Liver (tissue), 7 donors: ENCODE measurements at regions not wholly inside any gene's neighbourhood (a gene's known extent, or its start where the extent isn't known, plus 50 kb on each side); places are given as distances from the start of the nearest gene placed in this dataset.

Source experiments
- DNase-seq: peaks from one replicate; pipeline ENCODE4 v3.0.0-alpha.2; 2017; ENCODE audit warnings: low spot score
- H3K27ac ChIP-seq, 2 donors: one replicate each; pipeline ENCODE4 v1.7.0; 2013; ENCODE audit warnings: inconsistent platforms in 2 of 2, low read length in 2 of 2, control low read depth in 1 of 2, low read depth in 1 of 2, mild to moderate bottlenecking in 1 of 2
- H3K27me3 ChIP-seq, 4 donors: one replicate each; pipeline versions ENCODE4 v1.6.1 to v1.7.0; 2013; ENCODE audit warnings: low read length in 3 of 4, inconsistent platforms in 1 of 4, mild to moderate bottlenecking in 1 of 4, moderate library complexity in 1 of 4; ENCODE audit not compliant: control insufficient read depth in 4 of 4, insufficient read depth in 4 of 4
- H3K36me3 ChIP-seq, 4 donors: one replicate each; pipeline versions ENCODE4 v1.6.1 to v1.7.0; 2013; ENCODE audit warnings: low read length in 3 of 4, mild to moderate bottlenecking in 3 of 4, low read depth in 1 of 4, moderate library complexity in 1 of 4; ENCODE audit not compliant: control insufficient read depth in 4 of 4, insufficient read depth in 3 of 4
- H3K4me1 ChIP-seq, 4 donors: one replicate each; pipeline versions ENCODE4 v1.6.1 to v1.7.0; 2013; ENCODE audit warnings: low read length in 3 of 4, mild to moderate bottlenecking in 3 of 4, moderate library complexity in 1 of 4; ENCODE audit not compliant: control insufficient read depth in 4 of 4, insufficient read depth in 4 of 4
- H3K4me3 ChIP-seq, 3 donors: one replicate each; pipeline versions ENCODE4 v1.6.1 to v1.7.0; 2013; ENCODE audit warnings: low read length in 3 of 3, control low read depth in 1 of 3, low read depth in 1 of 3, mild to moderate bottlenecking in 1 of 3
- H3K9ac ChIP-seq, 2 donors: one replicate each; pipeline ENCODE4 v1.7.0; 2013; ENCODE audit warnings: low read length in 2 of 2, mild to moderate bottlenecking in 2 of 2, moderate library complexity in 2 of 2, control low read depth in 1 of 2, low read depth in 1 of 2
- H3K9me3 ChIP-seq, 4 donors: one replicate each; pipeline versions ENCODE4 v1.6.1 to v1.7.0; 2013; ENCODE audit warnings: low read length in 3 of 4; ENCODE audit not compliant: control insufficient read depth in 4 of 4
- ATF3 ChIP-seq: IDR thresholded peaks from 2 replicates; pipeline ENCODE4 v1.6.1; 2016; ENCODE audit warnings: antibody characterized with exemption
- FOXA1 ChIP-seq: IDR thresholded peaks from 2 replicates; pipeline ENCODE4 v1.6.1; 2016; ENCODE audit warnings: antibody characterized with exemption
- FOXA2 ChIP-seq: IDR thresholded peaks from 2 replicates; pipeline ENCODE4 v1.6.1; 2016; ENCODE audit warnings: antibody characterized with exemption
- GABPA ChIP-seq, 2 donors: IDR thresholded peaks in 1 of 2; conservative IDR thresholded peaks in 1 of 2; 2 replicates each; pipeline ENCODE4 v1.6.1; 2016; ENCODE audit warnings: antibody characterized with exemption in 2 of 2, mild to moderate bottlenecking in 1 of 2, moderate library complexity in 1 of 2
- HNF4A ChIP-seq, 2 donors: conservative IDR thresholded peaks; 2 replicates each; pipeline ENCODE4 v1.6.1; 2016; ENCODE audit warnings: antibody characterized with exemption in 2 of 2, mild to moderate bottlenecking in 2 of 2
- HNF4G ChIP-seq: IDR thresholded peaks from 2 replicates; pipeline ENCODE4 v1.6.1; 2016; ENCODE audit warnings: antibody characterized with exemption
- JUND ChIP-seq, 2 donors: IDR thresholded peaks; 2 replicates each; pipeline ENCODE4 v1.6.1; 2016; ENCODE audit warnings: antibody characterized with exemption in 2 of 2
- MAX ChIP-seq: IDR thresholded peaks from 2 replicates; pipeline ENCODE4 v1.6.1; 2016; ENCODE audit warnings: antibody characterized with exemption
- NR2F2 ChIP-seq: IDR thresholded peaks from 2 replicates; pipeline ENCODE4 v1.6.1; 2016; ENCODE audit warnings: antibody characterized with exemption
- RAD21 ChIP-seq, 2 donors: IDR thresholded peaks; 2 replicates each; pipeline ENCODE4 v1.6.1; 2016; ENCODE audit warnings: antibody characterized with exemption in 2 of 2, mild to moderate bottlenecking in 2 of 2
- RXRA ChIP-seq, 2 donors: IDR thresholded peaks; 2 replicates each; pipeline ENCODE4 v1.6.1; 2017 to 2018; ENCODE audit warnings: antibody characterized with exemption in 2 of 2, mild to moderate bottlenecking in 1 of 2
- SP1 ChIP-seq: IDR thresholded peaks from 2 replicates; pipeline ENCODE4 v1.6.1; 2018; ENCODE audit warnings: antibody characterized with exemption, mild to moderate bottlenecking
- TAF1 ChIP-seq: conservative IDR thresholded peaks from 2 replicates; pipeline ENCODE4 v1.6.1; 2016; ENCODE audit warnings: antibody characterized with exemption, mild to moderate bottlenecking
- YY1 ChIP-seq: IDR thresholded peaks from 2 replicates; pipeline ENCODE4 v1.6.1; 2016; ENCODE audit warnings: antibody characterized with exemption, mild to moderate bottlenecking
- ZBTB33 ChIP-seq: IDR thresholded peaks from 2 replicates; pipeline ENCODE4 v1.6.1; 2016; ENCODE audit warnings: antibody characterized with exemption
- WGBS: extraction: QIAGEN DNeasy Blood & Tissue Kit; methylation state at CpG from one replicate; pipeline ENCODE4 v1.1.7; 2013; 5-methylcytosine and 5-hydroxymethylcytosine counted together
- donor health status: healthy.
- donor health status: healthy.
- donor health status: healthy.
- donor health status: healthy.

- Histone ChIP-seq H3K9me3 (no peaks in the 10 kb centered on the region), H3K27me3 (no peaks in the 10 kb centered on the region), H3K4me3 (no peak overlapping the region), H3K9ac (no peak overlapping the region), H3K4me1 (peaks cover 0 to 4% (median 1%) of the 10 kb centered on the region in 4 donors), H3K27ac (no peak overlapping the region), H3K36me3 (no peaks in the 10 kb centered on the region)
- TF ChIP-seq FOXA1 = no peak
- no peak for TF ChIP-seq FOXA2
- WGBS = 94% methylated on average over 20 of the region's 20 CpGs
- no peak for DNase-seq
These were observed 286.2 kb upstream of the SGK1 start for GRCh38 chr6:134604014-134604676.

GRCh38 chr6:134603561-134603960 lies 285.6 kb upstream of the SGK1 start:
- DNase-seq = no peak
- no peak overlapping the region for H3K9ac ChIP-seq
- H3K9me3 ChIP-seq = no peaks in the 10 kb centered on the region
- 80% methylated on average over 4 of the region's 4 CpGs for WGBS
- no peaks in the 10 kb centered on the region for H3K36me3 ChIP-seq
- H3K27ac ChIP-seq = no peak overlapping the region
- peaks cover 0 to 7% (median 2%) of the 10 kb centered on the region in 4 donors for H3K4me1 ChIP-seq
- H3K4me3 ChIP-seq = no peak overlapping the region
- TF ChIP-seq ATF3 (no peak), YY1 (no peak), ZBTB33 (no peak)
- H3K27me3 ChIP-seq = no peaks in the 10 kb centered on the region

- Histone ChIP-seq H3K9me3 (no peaks in the 10 kb centered on the region), H3K36me3 (no peaks in the 10 kb centered on the region), H3K9ac (no peak overlapping the region), H3K4me3 (no peak overlapping the region), H3K27me3 (no peaks in the 10 kb centered on the region), H3K27ac (no peak overlapping the region), H3K4me1 (peaks cover 0 to 7% (median 2%) of the 10 kb centered on the region in 4 donors)
- TF ChIP-seq FOXA2 (no peak), GABPA (IDR thresholded peaks at IDR 0.05 in 1 of 2, conservative IDR thresholded peaks at IDR 0.05 in 1 of 2) (no peak), TAF1 (no peak), MAX (no peak), JUND (IDR thresholded peaks at IDR 0.05) (no peak), ZBTB33 (no peak), FOXA1 (no peak), ATF3 (no peak), RAD21 (IDR thresholded peaks at IDR 0.05) (no peak), SP1 (no peak), HNF4A (conservative IDR thresholded peaks at IDR 0.05) (no peak), HNF4G (no peak), RXRA (IDR thresholded peaks at IDR 0.05) (no peak), YY1 (no peak), NR2F2 (no peak)
- DNase-seq = no peak
- WGBS = 93% methylated on average over 1 of the region's 1 CpG
These were observed 284.2 kb upstream of the SGK1 start for GRCh38 chr6:134602123-134602522.
